Gastroesophageal sphincter (tissue), 3 donors: ENCODE measurements at regions not wholly inside any gene's neighbourhood (a gene's known extent, or its start where the extent isn't known, plus 50 kb on each side); places are given as distances from the start of the nearest gene placed in this dataset.

Experiments used
- CTCF ChIP-seq, 4 experiments: fragments of 200-600 bp in 2 of 4; fragments of 450-650 bp in 2 of 4; sonication (generic) in 1 of 4; IDR thresholded peaks; one replicate each; pipeline ENCODE4 v1.5.1; 2017 to 2019; ENCODE audit warnings: antibody characterized with exemption in 4 of 4, mild to moderate bottlenecking in 2 of 4, moderate library complexity in 2 of 4
- POLR2AphosphoS5 ChIP-seq: sonication (generic); formaldehyde crosslinking; IDR thresholded peaks from one replicate; pipeline ENCODE4 v1.6.1; 2017; ENCODE audit warnings: antibody characterized with exemption

DNA sequence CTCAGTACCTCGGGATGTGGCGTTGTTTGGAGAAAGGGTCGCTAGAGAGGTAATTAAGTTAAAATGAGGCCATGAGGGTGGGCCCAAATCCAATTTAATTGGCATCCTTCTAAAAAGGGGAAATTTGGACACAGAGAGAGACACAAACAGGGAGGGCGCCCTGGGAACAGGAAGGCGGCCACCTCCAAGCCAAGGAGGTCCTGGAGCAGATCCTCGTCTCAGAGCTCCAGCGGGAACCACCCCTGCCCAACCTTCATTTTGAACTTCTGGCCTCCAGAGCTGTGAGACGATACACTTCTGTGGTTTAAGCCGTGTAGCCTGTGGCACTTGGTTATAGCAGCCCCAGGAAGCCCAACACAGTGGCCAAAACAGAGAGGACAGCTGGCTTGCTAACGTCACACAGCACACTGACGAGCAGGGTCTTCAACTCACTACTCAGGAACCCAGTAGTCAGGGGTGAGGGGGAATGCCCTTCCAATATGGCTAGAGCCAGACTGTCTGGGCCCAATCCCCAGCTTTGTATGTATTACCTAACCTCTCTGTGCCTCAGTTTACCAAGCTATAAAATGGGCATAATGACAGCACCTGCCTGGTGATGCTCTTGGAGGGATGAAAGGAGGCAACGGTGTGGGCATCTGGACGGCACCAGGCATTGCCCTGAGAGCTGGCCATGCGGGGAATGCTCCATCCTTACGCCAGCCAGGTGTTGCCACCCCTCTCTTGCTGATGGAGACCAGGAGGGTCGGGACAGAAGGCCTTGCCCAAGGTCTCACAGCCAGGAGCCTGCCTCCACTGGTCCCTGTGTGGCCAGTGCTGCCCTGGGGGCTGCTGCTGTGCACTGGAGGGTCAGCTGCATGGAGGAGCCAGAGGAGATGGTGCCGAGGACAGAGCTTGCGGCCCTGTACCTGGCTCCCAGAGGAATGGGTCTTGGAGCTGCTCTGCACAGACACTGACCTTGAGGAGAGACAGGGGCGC, 53.3 kb upstream of the LINC01488 start:
- no peak for TF ChIP-seq CTCF (IDR thresholded peaks at IDR 0.05)
- no peak for TF ChIP-seq POLR2AphosphoS5
